ENCODE measurements at regions not wholly inside any gene's neighbourhood (a gene's known extent, or its start where the extent isn't known, plus 50 kb on each side); places are given as distances from the start of the nearest gene placed in this dataset.

GRCh38 chr9:93807166-93808074, 147.7 kb downstream of the BARX1 start:
- TF ChIP-seq POLR2A (IDR thresholded peaks at IDR 0.05): no peak
- TF ChIP-seq CTCF (IDR thresholded peaks at IDR 0.05): no peak
- TF ChIP-seq POLR2AphosphoS5 (IDR thresholded peaks at IDR 0.05): no peak
- no peak for TF ChIP-seq EP300 (IDR thresholded peaks at IDR 0.05)
